ENCODE measurements at regions not wholly inside any gene's neighbourhood (a gene's known extent, or its start where the extent isn't known, plus 50 kb on each side); places are given as distances from the start of the nearest gene placed in this dataset.

- no peak overlapping the region for H3K27ac Mint-ChIP-seq
- ChIA-PET POLR2A (no interaction called here), CTCF (no interaction called here)
Observed at GRCh38 chr12:124457287-124458219, 109.9 kb downstream of the NCOR2 start.

More at GRCh38 chr12:124457287-124458219, 109.9 kb downstream of the NCOR2 start:
- Mint-ChIP-seq H3K4me1 (peaks cover 13% of the 10 kb centered on the region), H3K9me3 (no peaks in the 10 kb centered on the region), H3K4me3 (no peak overlapping the region), H3K27me3 (ENCODE audit: low read depth) (no peaks in the 10 kb centered on the region), H3K36me3 (peaks cover 22% of the 10 kb centered on the region; the same call in 1 of the 2 replicates)
- no peak for DNase-seq (ENCODE audit: low spot score)
- ATAC-seq = no peak
- no peak for TF ChIP-seq ZNF671 (CRISPR knock-in tag; IDR thresholded peaks at IDR 0.05)
- TF ChIP-seq TP53 (CRISPR knock-in tag; IDR thresholded peaks at IDR 0.05) = no peak
- TF ChIP-seq PRDM15 (CRISPR knock-in tag; IDR thresholded peaks at IDR 0.05) = no peak
- no peak for TF ChIP-seq GRHL2 (CRISPR knock-in tag; IDR thresholded peaks at IDR 0.05; ENCODE audit: insufficient replicate concordance, severe bottlenecking)
- TF ChIP-seq NFE2L1 (CRISPR knock-in tag; IDR thresholded peaks at IDR 0.05) = no peak
- no peak for TF ChIP-seq ZNF232 (CRISPR knock-in tag; IDR thresholded peaks at IDR 0.05)
- TF ChIP-seq ZNF121 (CRISPR knock-in tag; IDR thresholded peaks at IDR 0.05) = no peak
- TF ChIP-seq FOXK1 (CRISPR knock-in tag; IDR thresholded peaks at IDR 0.05) = no peak
- no peak for TF ChIP-seq ELF4 (CRISPR knock-in tag; IDR thresholded peaks at IDR 0.05; ENCODE audit: low read depth)
- TF ChIP-seq TEAD4 (CRISPR knock-in tag; IDR thresholded peaks at IDR 0.05) = no peak
- TF ChIP-seq ZNF219 (CRISPR knock-in tag; IDR thresholded peaks at IDR 0.05; ENCODE audit: borderline replicate concordance) = no peak
- no peak for TF ChIP-seq E2F4 (CRISPR knock-in tag; IDR thresholded peaks at IDR 0.05; ENCODE audit: borderline replicate concordance, low read depth)
- TF ChIP-seq HMGA2 (CRISPR knock-in tag; IDR thresholded peaks at IDR 0.05) = no peak
- TF ChIP-seq FOXP1 (CRISPR knock-in tag; IDR thresholded peaks at IDR 0.05; ENCODE audit: borderline replicate concordance) = no peak
- TF ChIP-seq E2F5 (CRISPR knock-in tag; IDR thresholded peaks at IDR 0.05) = no peak
- no peak for TF ChIP-seq ETV6 (CRISPR knock-in tag; IDR thresholded peaks at IDR 0.05)
- TF ChIP-seq CREM (CRISPR knock-in tag; IDR thresholded peaks at IDR 0.05) = no peak
- no peak for TF ChIP-seq ESRRA (CRISPR knock-in tag; IDR thresholded peaks at IDR 0.05; ENCODE audit: borderline replicate concordance)
- TF ChIP-seq E2F1 (CRISPR knock-in tag; IDR thresholded peaks at IDR 0.05) = no peak
- TF ChIP-seq NR1H2 (CRISPR knock-in tag; IDR thresholded peaks at IDR 0.05) = no peak

Measured in WTC11 (cell line).